ENCODE measurements at regions not wholly inside any gene's neighbourhood (a gene's known extent, or its start where the extent isn't known, plus 50 kb on each side); places are given as distances from the start of the nearest gene placed in this dataset.

- no peak for TF ChIP-seq MGA (IDR thresholded peaks at IDR 0.05)
- no peak for TF ChIP-seq ZNF217 (CRISPR knock-in tag; IDR thresholded peaks at IDR 0.05)
- TF ChIP-seq NCOA2 (IDR thresholded peaks at IDR 0.05; ENCODE audit: partially characterized antibody in 2 of 2) = no peak
- TF ChIP-seq SETDB1 (IDR thresholded peaks at IDR 0.05; ENCODE audit: low read length) = no peak
- TF ChIP-seq U2AF1 (optimal IDR thresholded peaks at IDR 0.05; ENCODE audit: low read depth, low read length) = no peak
- no peak for TF ChIP-seq ZNF395 (CRISPR knock-in tag; IDR thresholded peaks at IDR 0.05)
- no peak for TF ChIP-seq HDAC3 (IDR thresholded peaks at IDR 0.05; ENCODE audit: borderline replicate concordance, partially characterized antibody)
- no peak for TF ChIP-seq FOXJ3 (CRISPR knock-in tag; IDR thresholded peaks at IDR 0.05)
- TF ChIP-seq BCLAF1 (IDR thresholded peaks at IDR 0.05; ENCODE audit: borderline replicate concordance in 1 of 2, control insufficient read depth in 1 of 2, low read depth in 2 of 2, low read length in 1 of 2) = no peak
Measured at GRCh38 chr6:127406122-127406521, 53.1 kb downstream of the KIAA0408 start (continued).

All from K562 (cell line).